A673 (cell line): ENCODE measurements at regions not wholly inside any gene's neighbourhood (a gene's known extent, or its start where the extent isn't known, plus 50 kb on each side); places are given as distances from the start of the nearest gene placed in this dataset.
"Not testable (repeated sequence)": the region's sequence is repeated elsewhere in the genome, so short reads cannot be mapped to it uniquely, and the experiment has no call there.

Source experiments
- CTCF ChIP-seq: fragments of 300-800, 200-600 bp; sonication (generic); conservative IDR thresholded peaks from 2 replicates; pipeline ENCODE4 v1.5.1; 2017; ENCODE audit warnings: low read depth, mild to moderate bottlenecking, antibody characterized with exemption, low read length, moderate library complexity, mixed read lengths
- EZH2 ChIP-seq: fragments of 200-600 bp; sonication (generic); IDR thresholded peaks from 2 replicates; pipeline ENCODE4 v1.6.1; 2017; ENCODE audit warnings: borderline replicate concordance, low read depth, mild to moderate bottlenecking, mixed read lengths, antibody characterized with exemption, low read length; ENCODE audit not compliant: poor library complexity, severe bottlenecking

GRCh38 chr9:96147029-96147428, 154.9 kb downstream of the HSD17B3 start:
- TF ChIP-seq CTCF, EZH2: not testable (repeated sequence)
